HCT116 (cell line): ENCODE measurements at regions not wholly inside any gene's neighbourhood (a gene's known extent, or its start where the extent isn't known, plus 50 kb on each side); places are given as distances from the start of the nearest gene placed in this dataset.

Experiments
- CEBPB ChIP-seq: IDR thresholded peaks from 2 replicates; pipeline ENCODE4 v1.6.1; 2012; ENCODE audit warnings: low read depth
- EZH2 ChIP-seq: fragments of 200-600 bp; sonication (generic); IDR thresholded peaks from 2 replicates; pipeline ENCODE4 v1.6.1; 2017; ENCODE audit warnings: antibody characterized with exemption, mixed run types
- POLR2A ChIP-seq: IDR thresholded peaks from 2 replicates; pipeline ENCODE4 v1.7.0; 2011; ENCODE audit warnings: borderline replicate concordance; ENCODE audit not compliant: insufficient read depth, insufficient read length; ENCODE audit errors: extremely low read depth
- SP1 ChIP-seq: IDR thresholded peaks from 2 replicates; pipeline ENCODE4 v1.6.1; 2012; ENCODE audit warnings: low read depth
- SRF ChIP-seq: IDR thresholded peaks from 2 replicates; pipeline ENCODE4 v1.6.1; 2012; ENCODE audit warnings: low read depth
- TF ChIP-seq, protein P1 (sequence below), 3 experiments: fragments of 200-600 bp in 1 of 3; sonication (generic) in 1 of 3; IDR thresholded peaks in 2 of 3; conservative IDR thresholded peaks in 1 of 3; 2 replicates each; pipeline ENCODE4 v1.5.1; 2012 to 2017; ENCODE audit warnings: low read depth in 2 of 3, low read length in 2 of 3, antibody characterized with exemption in 1 of 3, borderline replicate concordance in 1 of 3, control low read depth in 1 of 3, mild to moderate bottlenecking in 1 of 3, mixed read lengths in 1 of 3, mixed run types in 1 of 3, moderate library complexity in 1 of 3; ENCODE audit not compliant: insufficient read depth in 1 of 3
- TF ChIP-seq, protein P2 (sequence below): IDR thresholded peaks from 2 replicates; pipeline ENCODE4 v1.6.1; 2012

DNA sequence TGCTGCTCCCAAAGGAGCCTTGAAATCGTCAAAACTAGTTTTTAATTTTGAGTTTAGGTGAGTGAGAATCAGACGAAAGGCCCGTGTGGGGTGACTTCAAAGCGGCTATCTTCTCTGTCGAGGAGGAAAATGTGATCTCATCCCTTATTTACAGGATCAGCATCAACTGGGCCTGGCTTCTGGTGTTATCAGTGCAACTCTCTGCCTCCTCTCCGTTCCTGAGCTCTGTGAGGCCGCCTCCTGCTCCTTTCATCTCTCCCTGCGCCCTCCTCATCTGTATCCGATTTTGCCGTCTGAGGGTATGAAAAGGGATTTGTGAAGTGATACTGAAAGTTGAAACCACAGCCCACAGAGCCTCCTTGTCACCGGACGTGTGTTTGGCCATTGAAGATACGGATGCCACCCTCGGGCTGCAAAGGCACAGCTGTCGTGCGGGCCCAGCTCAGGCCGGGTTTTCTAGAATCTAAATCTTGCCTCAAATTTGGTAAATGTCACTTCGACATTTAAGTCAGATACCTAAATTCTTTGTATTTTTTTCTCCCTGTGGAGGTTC lies 408.7 kb upstream of the ADARB2 start:
- TF ChIP-seq, protein P1, sequence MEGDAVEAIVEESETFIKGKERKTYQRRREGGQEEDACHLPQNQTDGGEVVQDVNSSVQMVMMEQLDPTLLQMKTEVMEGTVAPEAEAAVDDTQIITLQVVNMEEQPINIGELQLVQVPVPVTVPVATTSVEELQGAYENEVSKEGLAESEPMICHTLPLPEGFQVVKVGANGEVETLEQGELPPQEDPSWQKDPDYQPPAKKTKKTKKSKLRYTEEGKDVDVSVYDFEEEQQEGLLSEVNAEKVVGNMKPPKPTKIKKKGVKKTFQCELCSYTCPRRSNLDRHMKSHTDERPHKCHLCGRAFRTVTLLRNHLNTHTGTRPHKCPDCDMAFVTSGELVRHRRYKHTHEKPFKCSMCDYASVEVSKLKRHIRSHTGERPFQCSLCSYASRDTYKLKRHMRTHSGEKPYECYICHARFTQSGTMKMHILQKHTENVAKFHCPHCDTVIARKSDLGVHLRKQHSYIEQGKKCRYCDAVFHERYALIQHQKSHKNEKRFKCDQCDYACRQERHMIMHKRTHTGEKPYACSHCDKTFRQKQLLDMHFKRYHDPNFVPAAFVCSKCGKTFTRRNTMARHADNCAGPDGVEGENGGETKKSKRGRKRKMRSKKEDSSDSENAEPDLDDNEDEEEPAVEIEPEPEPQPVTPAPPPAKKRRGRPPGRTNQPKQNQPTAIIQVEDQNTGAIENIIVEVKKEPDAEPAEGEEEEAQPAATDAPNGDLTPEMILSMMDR (IDR thresholded peaks at IDR 0.05 in 2 of 3, conservative IDR thresholded peaks at IDR 0.05 in 1 of 3; ENCODE audit: borderline replicate concordance in 1 of 3, insufficient read depth in 1 of 3, low read depth in 2 of 3, low read length in 2 of 3), result no peak
- TF ChIP-seq, protein P2, sequence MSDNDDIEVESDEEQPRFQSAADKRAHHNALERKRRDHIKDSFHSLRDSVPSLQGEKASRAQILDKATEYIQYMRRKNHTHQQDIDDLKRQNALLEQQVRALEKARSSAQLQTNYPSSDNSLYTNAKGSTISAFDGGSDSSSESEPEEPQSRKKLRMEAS, result no peak
- TF ChIP-seq POLR2A (no peak), EZH2 (no peak), SP1 (no peak), SRF (no peak), CEBPB (no peak)
